Osteoblast (primary cell): ENCODE measurements at regions not wholly inside any gene's neighbourhood (a gene's known extent, or its start where the extent isn't known, plus 50 kb on each side); places are given as distances from the start of the nearest gene placed in this dataset.

Source experiments
- DNase-seq: peaks from one replicate; pipeline ENCODE4 v3.0.0; 2011; ENCODE audit warnings: low spot score, mixed read lengths; ENCODE audit not compliant: insufficient read length; ENCODE audit errors: missing footprints
- H2AFZ ChIP-seq: 2 replicates; pipeline ENCODE4 v1.6.0; 2011; ENCODE audit warnings: mild to moderate bottlenecking, low read length
- H3K27ac ChIP-seq: 2 replicates; pipeline ENCODE4 v1.5.1; 2011; ENCODE audit warnings: mild to moderate bottlenecking, low read depth, low read length, moderate library complexity
- H3K27me3 ChIP-seq: 2 replicates; pipeline ENCODE4 v1.6.0; 2012; ENCODE audit warnings: mild to moderate bottlenecking, control low read depth, inconsistent platforms, low read length, moderate library complexity; ENCODE audit not compliant: insufficient read depth
- H3K36me3 ChIP-seq: 2 replicates; pipeline ENCODE4 v1.5.1; 2011; ENCODE audit warnings: mild to moderate bottlenecking, low read length, control low read depth, moderate library complexity; ENCODE audit not compliant: insufficient read depth
- H3K4me1 ChIP-seq: 2 replicates; pipeline ENCODE4 v1.5.1; 2011; ENCODE audit warnings: mild to moderate bottlenecking, low read length, control low read depth, moderate library complexity; ENCODE audit not compliant: insufficient read depth
- H3K4me2 ChIP-seq: 2 replicates; pipeline ENCODE4 v1.6.0; 2011; ENCODE audit warnings: mild to moderate bottlenecking, low read length; ENCODE audit not compliant: insufficient read depth
- H3K4me3 ChIP-seq: fragments of 200-600 bp; sonication (generic); 3 replicates; pipeline ENCODE4 v1.5.1; 2012; ENCODE audit warnings: mild to moderate bottlenecking, low read length, inconsistent platforms; ENCODE audit not compliant: insufficient read depth
- H3K79me2 ChIP-seq: 2 replicates; pipeline ENCODE4 v1.6.0; 2012; ENCODE audit warnings: mild to moderate bottlenecking, low read length, control low read depth, inconsistent platforms; ENCODE audit not compliant: insufficient read depth
- H3K9me3 ChIP-seq: 2 replicates; pipeline ENCODE4 v1.5.1; 2011; ENCODE audit warnings: low read depth, low read length, control low read depth
- H4K20me1 ChIP-seq: 2 replicates; pipeline ENCODE4 v1.6.0; 2012; ENCODE audit warnings: mild to moderate bottlenecking, low read length, control low read depth; ENCODE audit not compliant: insufficient read depth
- CTCF ChIP-seq: IDR thresholded peaks from 2 replicates; pipeline ENCODE4 v1.5.1; 2011; ENCODE audit warnings: mild to moderate bottlenecking, low read depth, low read length, moderate library complexity; ENCODE audit errors: extremely low read depth

DNA sequence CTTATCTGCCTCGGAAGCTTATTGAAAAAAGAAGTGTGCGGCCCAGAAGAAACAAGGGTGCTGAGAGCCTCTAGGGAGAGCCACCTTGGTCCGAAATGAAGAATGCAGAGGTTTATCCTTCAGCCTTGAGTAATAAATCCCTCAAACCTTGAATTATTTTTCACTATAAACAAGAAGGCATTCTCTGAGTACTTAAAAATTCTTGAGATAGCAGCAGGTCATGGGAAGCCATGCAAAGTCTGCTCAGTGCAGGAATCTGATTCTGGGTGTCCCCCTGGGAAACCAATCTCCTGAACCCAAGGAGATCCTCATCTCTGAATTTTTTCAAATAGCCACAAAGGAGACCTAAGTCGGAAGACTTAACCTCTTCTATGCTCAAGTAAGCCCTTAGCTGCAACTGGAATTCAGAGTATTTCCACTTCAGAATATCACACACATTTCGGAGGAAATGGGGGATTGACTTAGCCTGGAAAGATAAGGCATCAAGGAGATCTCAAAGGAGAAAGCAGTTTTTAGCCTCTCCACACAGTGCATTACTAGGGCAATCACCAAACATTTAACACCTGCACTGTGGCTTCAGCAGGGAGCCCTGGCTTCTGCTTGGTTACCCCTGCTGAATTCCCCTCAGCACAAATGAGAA, 365.0 kb downstream of the ETS1 start:
- Histone ChIP-seq H3K4me3 (no peak overlapping the region), H3K79me2 (no peaks in the 10 kb centered on the region), H3K4me2 (no peak overlapping the region), H3K9me3 (no peaks in the 10 kb centered on the region), H3K27me3 (no peaks in the 10 kb centered on the region), H3K27ac (no peak overlapping the region), H3K4me1 (peaks cover 17% of the 10 kb centered on the region), H2AFZ (no peak overlapping the region), H4K20me1 (no peaks in the 10 kb centered on the region), H3K36me3 (no peaks in the 10 kb centered on the region)
- DNase-seq: no peak
- no peak for TF ChIP-seq CTCF

- Histone ChIP-seq H3K9me3 (no peaks in the 10 kb centered on the region), H3K79me2 (no peaks in the 10 kb centered on the region), H3K27me3 (no peaks in the 10 kb centered on the region), H3K4me2 (peak overlapping the region; percentile 54), H2AFZ (peak overlapping the region; percentile 58), H4K20me1 (no peaks in the 10 kb centered on the region), H3K27ac (no peak overlapping the region), H3K4me3 (peak overlapping the region; percentile 39), H3K36me3 (no peaks in the 10 kb centered on the region), H3K4me1 (peaks cover 12% of the 10 kb centered on the region)
- no peak for TF ChIP-seq CTCF
- no peak for DNase-seq
Measured at GRCh38 chr11:128219731-128220120, 367.6 kb downstream of the ETS1 start.

DNA sequence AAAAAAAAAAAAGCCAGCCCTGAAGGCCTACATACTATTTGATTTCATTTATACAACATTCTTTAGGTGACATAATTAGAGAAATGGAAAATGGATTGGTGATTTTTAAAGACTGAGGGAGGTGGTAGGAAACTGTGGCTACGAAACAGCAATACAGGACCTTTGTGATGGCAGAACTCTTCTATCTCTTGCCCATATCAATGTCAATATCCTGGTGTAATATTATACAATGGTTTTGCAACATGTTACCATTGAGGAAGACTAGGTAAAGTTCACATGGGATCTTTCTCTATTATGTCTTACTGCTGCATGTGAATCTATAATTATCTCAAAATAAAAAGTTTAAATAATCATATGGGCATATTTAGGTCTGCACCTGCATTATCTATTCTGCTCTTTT, 371.2 kb downstream of the ETS1 start:
- no peaks in the 10 kb centered on the region for H3K36me3 ChIP-seq
- DNase-seq: no peak
- H3K27me3 ChIP-seq: no peaks in the 10 kb centered on the region
- no peak for TF ChIP-seq CTCF
- H3K4me3 ChIP-seq: no peak overlapping the region
- H3K9me3 ChIP-seq: no peaks in the 10 kb centered on the region
- peaks cover 17% of the 10 kb centered on the region for H3K4me1 ChIP-seq
- H3K79me2 ChIP-seq: no peaks in the 10 kb centered on the region
- no peaks in the 10 kb centered on the region for H4K20me1 ChIP-seq
- no peak overlapping the region for H3K4me2 ChIP-seq
- H2AFZ ChIP-seq: no peak overlapping the region
- no peak overlapping the region for H3K27ac ChIP-seq

DNA sequence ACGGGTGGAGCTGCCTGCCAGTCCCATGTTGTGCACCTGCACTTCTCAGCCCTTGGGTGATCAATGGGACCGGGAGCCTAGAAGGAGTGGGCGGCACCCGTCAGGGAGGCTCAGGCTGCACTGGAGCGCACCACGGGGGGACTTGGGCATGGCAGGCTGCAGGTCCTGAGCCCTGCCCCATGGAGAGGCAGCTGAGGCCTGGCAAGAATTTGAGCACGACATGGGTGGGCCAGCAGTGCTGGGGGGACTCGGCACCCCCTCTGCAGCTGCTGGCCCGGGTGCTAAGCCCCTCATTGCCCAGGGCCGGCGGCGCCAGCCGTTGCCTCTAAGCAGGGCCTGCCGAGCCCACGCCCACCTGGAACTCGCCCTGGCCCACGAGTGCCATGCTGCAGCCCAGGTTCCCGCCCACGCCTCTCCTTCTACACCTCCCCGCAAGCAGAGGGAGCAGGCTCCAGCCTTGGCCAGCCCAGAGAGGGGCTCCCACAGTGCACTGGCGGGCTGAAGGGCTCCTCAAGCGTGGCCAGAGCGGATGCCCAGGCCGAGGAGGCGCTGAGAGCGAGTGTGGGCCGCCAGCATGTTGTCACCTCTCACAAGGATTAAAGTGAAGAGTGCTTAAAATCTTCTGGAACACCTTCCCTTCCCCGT, 372.0 kb downstream of the ETS1 start:
- TF ChIP-seq CTCF: no peak

More for the DNA sequence above, 372.0 kb downstream of the ETS1 start:
- H3K4me1 ChIP-seq: peaks cover 24% of the 10 kb centered on the region
- H3K4me3 ChIP-seq: no peak overlapping the region
- no peaks in the 10 kb centered on the region for H3K79me2 ChIP-seq
- no peaks in the 10 kb centered on the region for H3K36me3 ChIP-seq
- H3K4me2 ChIP-seq: no peak overlapping the region
- H3K27me3 ChIP-seq: no peaks in the 10 kb centered on the region
- H3K9me3 ChIP-seq: no peaks in the 10 kb centered on the region
- H3K27ac ChIP-seq: no peak overlapping the region
- DNase-seq: no peak
- H4K20me1 ChIP-seq: no peaks in the 10 kb centered on the region
- H2AFZ ChIP-seq: no peak overlapping the region
